ENCODE measurements at regions not wholly inside any gene's neighbourhood (a gene's known extent, or its start where the extent isn't known, plus 50 kb on each side); places are given as distances from the start of the nearest gene placed in this dataset.
"Not testable (repeated sequence)": the region's sequence is repeated elsewhere in the genome, so short reads cannot be mapped to it uniquely, and the experiment has no call there.

DNA sequence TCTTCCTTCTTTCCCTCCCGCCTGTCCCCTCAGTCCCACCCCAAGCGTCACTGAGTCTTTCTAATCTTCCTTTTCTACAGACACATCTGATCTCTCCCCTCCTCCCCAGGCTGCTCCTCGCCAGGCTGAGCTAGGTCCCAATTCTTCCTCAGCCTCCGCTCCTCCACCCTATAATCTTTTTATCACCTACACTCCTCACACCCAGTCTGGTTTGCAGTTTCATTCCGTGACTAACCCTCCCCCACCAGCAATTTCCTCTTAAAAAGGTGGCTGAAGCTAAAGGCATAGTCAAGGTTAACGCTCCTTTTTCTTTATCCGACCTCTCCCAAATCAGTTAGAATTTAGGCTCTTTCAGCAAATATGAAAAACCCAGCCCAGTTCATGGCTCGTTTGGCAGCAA is 325.8 kb downstream of the PCDH20 start:
- H3K4me1 Mint-ChIP-seq (ENCODE audit: low read depth); H3K27ac Mint-ChIP-seq; H3K36me3 Mint-ChIP-seq (ENCODE audit: low read depth); H3K27me3 Mint-ChIP-seq; H3K4me3 Mint-ChIP-seq; intact Hi-C loops (cut with micrococcal nuclease): not testable (repeated sequence)
- peaks cover 63% of the 10 kb centered on the region for H3K9me3 Mint-ChIP-seq

DNA sequence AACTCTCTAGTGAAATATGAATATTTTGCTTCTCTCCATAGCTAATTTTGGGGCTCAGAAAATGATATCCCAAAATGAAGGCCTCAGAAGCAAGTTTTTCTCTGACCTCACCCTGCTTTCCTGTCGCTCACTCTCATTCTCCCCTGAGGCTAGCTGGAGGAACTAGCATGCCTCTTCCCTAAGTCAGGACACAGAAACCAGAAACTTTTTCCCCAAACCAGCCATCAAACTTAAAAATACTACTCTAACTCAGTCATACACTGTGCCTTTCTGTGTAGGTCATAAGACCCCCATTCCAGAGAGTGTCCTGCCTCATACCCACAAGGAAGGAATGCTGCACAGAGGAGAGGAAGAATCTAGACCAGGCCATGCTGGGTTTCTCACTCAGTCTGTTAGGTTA is 329.6 kb downstream of the PCDH20 start:
- intact Hi-C loops (cut with micrococcal nuclease) = no loop called here
- H3K9me3 Mint-ChIP-seq = peaks cover 46% of the 10 kb centered on the region
- no peak overlapping the region for H3K4me3 Mint-ChIP-seq
- H3K27ac Mint-ChIP-seq = no peak overlapping the region
- no peaks in the 10 kb centered on the region for H3K27me3 Mint-ChIP-seq
- H3K36me3 Mint-ChIP-seq (ENCODE audit: low read depth) = no peaks in the 10 kb centered on the region
- H3K4me1 Mint-ChIP-seq (ENCODE audit: low read depth) = no peaks in the 10 kb centered on the region

- Mint-ChIP-seq H3K4me1 (ENCODE audit: low read depth) (no peaks in the 10 kb centered on the region), H3K27me3 (no peaks in the 10 kb centered on the region), H3K9me3 (peaks cover 45% of the 10 kb centered on the region), H3K36me3 (ENCODE audit: low read depth) (no peaks in the 10 kb centered on the region), H3K27ac (no peak overlapping the region), H3K4me3 (no peak overlapping the region)
- intact Hi-C loops (cut with micrococcal nuclease) = no loop called here
Observed at GRCh38 chr13:61084988-61085387, 330.7 kb downstream of the PCDH20 start.

DNA sequence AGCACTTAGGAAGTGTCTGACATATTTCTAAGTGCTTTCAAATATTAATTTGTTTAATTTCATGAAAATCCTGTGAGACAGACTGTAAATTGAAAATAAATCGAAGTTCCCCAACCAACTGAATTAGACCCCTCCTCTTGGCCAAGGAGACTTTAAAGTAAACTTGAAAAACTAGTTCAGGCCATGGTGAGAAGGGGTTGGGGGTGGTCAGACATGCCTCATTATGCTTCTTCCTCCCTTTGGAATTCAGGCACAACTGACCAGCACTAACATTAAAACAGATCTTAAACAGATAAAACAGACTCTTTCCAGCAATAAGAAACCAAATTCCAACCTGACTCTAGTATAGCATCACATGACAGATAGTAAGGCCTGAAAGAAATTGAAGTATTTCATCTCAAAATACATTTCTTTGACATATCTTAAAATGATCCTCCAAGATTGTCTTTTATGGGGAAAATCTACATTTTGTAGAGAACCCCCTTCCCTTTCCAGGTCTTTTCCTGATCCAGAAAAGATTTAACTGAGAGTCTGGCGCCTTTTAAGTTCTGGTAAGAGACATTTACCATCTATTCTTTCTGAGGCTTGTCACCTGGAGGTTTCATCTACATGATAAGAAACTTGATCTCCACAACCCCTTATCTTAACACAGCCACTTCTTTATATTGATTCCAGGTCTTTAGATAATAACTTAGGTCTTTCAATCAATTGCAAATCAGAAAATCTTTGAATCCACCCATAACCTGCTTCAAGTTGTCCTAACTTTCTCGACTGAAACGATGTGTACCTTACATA is 336.5 kb downstream of the PCDH20 start:
- intact Hi-C loops (cut with micrococcal nuclease) = no loop called here
- Mint-ChIP-seq H3K4me3 (no peak overlapping the region), H3K27ac (no peak overlapping the region), H3K9me3 (peaks cover 42% of the 10 kb centered on the region), H3K4me1 (ENCODE audit: low read depth) (no peaks in the 10 kb centered on the region), H3K27me3 (no peaks in the 10 kb centered on the region), H3K36me3 (ENCODE audit: low read depth) (no peaks in the 10 kb centered on the region)

- Mint-ChIP-seq H3K36me3 (ENCODE audit: low read depth) (no peaks in the 10 kb centered on the region), H3K9me3 (no peaks in the 10 kb centered on the region), H3K4me1 (ENCODE audit: low read depth) (no peaks in the 10 kb centered on the region), H3K27me3 (no peaks in the 10 kb centered on the region), H3K4me3 (no peak overlapping the region), H3K27ac (no peak overlapping the region)
- intact Hi-C loops (cut with micrococcal nuclease) = no loop called here
Observed at GRCh38 chr13:61052175-61052574, 363.5 kb downstream of the PCDH20 start.

DNA sequence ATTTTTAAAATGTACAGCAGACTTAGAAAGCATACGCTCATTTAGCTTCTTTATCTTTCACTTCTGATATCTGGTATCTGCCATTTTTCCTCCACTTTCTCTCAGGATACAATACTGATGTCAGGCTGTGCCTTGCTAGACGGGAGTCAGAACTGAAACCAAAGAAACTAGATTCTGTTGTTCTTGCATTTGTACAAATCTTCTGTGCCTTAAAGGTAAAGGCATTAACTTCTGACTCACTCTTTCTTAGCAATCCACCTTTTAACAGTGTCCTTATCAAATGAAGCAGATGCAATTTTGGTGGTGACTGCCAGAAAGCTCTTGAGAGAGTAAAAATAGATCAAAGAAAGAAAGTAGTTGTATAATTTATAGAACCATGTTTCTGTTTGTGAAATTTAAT is 370.4 kb downstream of the PCDH20 start:
- H3K36me3 Mint-ChIP-seq (ENCODE audit: low read depth) = no peaks in the 10 kb centered on the region

DNA sequence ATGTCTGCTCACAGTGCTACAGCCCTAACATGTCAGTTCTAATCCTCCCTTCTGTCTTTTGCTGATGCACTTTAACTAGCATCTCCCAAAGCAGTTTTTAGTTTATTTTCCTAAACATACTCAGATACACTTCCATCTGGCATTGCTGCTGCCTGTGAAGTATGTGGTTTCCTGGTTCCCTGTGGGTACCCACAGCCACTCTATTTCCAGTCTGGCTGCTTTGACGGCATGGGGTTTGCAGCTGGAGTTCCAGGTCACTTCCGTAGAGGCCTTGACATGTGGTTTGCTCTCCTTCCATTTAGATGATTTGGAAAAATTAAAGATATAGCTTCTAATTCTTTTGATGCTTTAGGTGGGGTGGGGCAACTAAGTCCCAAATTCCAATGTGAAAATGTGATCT is 375.5 kb downstream of the PCDH20 start:
- Mint-ChIP-seq H3K27ac (no peak overlapping the region), H3K9me3 (peaks cover 16% of the 10 kb centered on the region), H3K27me3 (no peaks in the 10 kb centered on the region), H3K36me3 (ENCODE audit: low read depth) (no peaks in the 10 kb centered on the region), H3K4me3 (no peak overlapping the region), H3K4me1 (ENCODE audit: low read depth) (no peaks in the 10 kb centered on the region)
- intact Hi-C loops (cut with micrococcal nuclease) = no loop called here

More for the DNA sequence above, 370.4 kb downstream of the PCDH20 start:
- no peaks in the 10 kb centered on the region for H3K27me3 Mint-ChIP-seq
- H3K4me3 Mint-ChIP-seq = no peak overlapping the region
- H3K27ac Mint-ChIP-seq = no peak overlapping the region
- H3K4me1 Mint-ChIP-seq (ENCODE audit: low read depth) = no peaks in the 10 kb centered on the region
- no peaks in the 10 kb centered on the region for H3K9me3 Mint-ChIP-seq
- intact Hi-C loops (cut with micrococcal nuclease) = no loop called here

- no peak overlapping the region for H3K27ac Mint-ChIP-seq
- no peak overlapping the region for H3K4me3 Mint-ChIP-seq
- H3K9me3 Mint-ChIP-seq = peaks cover 19% of the 10 kb centered on the region
- intact Hi-C loops (cut with micrococcal nuclease) = no loop called here
- no peaks in the 10 kb centered on the region for H3K36me3 Mint-ChIP-seq (ENCODE audit: low read depth)
- H3K27me3 Mint-ChIP-seq = no peaks in the 10 kb centered on the region
- H3K4me1 Mint-ChIP-seq (ENCODE audit: low read depth) = no peaks in the 10 kb centered on the region
Observed at GRCh38 chr13:61039302-61039701, 376.3 kb downstream of the PCDH20 start.

DNA sequence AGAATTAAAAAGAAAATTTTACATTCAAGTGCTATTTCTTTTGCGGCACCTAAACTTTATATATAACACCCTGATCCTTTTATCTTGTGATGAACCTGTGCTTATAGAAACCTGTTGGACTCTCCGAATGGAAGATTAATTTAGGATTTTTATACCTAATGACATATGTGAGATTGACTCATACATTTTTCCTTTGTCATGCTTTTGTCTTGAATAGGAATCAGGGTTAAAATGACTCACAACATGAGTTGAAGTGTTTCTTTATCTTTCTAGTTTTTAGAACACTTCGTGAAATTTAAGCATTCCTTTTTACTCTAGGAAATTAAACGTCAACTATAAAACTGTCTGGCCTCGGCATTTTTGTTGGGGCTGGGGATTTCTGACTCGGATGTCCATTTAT is 378.9 kb downstream of the PCDH20 start:
- H3K9me3 Mint-ChIP-seq = peaks cover 19% of the 10 kb centered on the region
- no peak overlapping the region for H3K27ac Mint-ChIP-seq
- H3K4me1 Mint-ChIP-seq (ENCODE audit: low read depth) = no peaks in the 10 kb centered on the region
- intact Hi-C loops (cut with micrococcal nuclease) = no loop called here
- H3K36me3 Mint-ChIP-seq (ENCODE audit: low read depth) = no peaks in the 10 kb centered on the region
- no peak overlapping the region for H3K4me3 Mint-ChIP-seq
- H3K27me3 Mint-ChIP-seq = no peaks in the 10 kb centered on the region

- no peak overlapping the region for H3K4me3 Mint-ChIP-seq
- H3K36me3 Mint-ChIP-seq (ENCODE audit: low read depth) = no peaks in the 10 kb centered on the region
- no peaks in the 10 kb centered on the region for H3K4me1 Mint-ChIP-seq (ENCODE audit: low read depth)
- no peaks in the 10 kb centered on the region for H3K27me3 Mint-ChIP-seq
- H3K9me3 Mint-ChIP-seq = peaks cover 22% of the 10 kb centered on the region
- intact Hi-C loops (cut with micrococcal nuclease) = no loop called here
- H3K27ac Mint-ChIP-seq = no peak overlapping the region
Observed at GRCh38 chr13:61030445-61030844, 385.2 kb downstream of the PCDH20 start.

GRCh38 chr13:61029064-61029463 is 386.6 kb downstream of the PCDH20 start:
- no peaks in the 10 kb centered on the region for H3K4me1 Mint-ChIP-seq (ENCODE audit: low read depth)
- H3K9me3 Mint-ChIP-seq = peaks cover 17% of the 10 kb centered on the region
- H3K27ac Mint-ChIP-seq = no peak overlapping the region
- intact Hi-C loops (cut with micrococcal nuclease) = no loop called here
- H3K4me3 Mint-ChIP-seq = no peak overlapping the region
- H3K27me3 Mint-ChIP-seq = no peaks in the 10 kb centered on the region
- H3K36me3 Mint-ChIP-seq (ENCODE audit: low read depth) = no peaks in the 10 kb centered on the region

GRCh38 chr13:61024046-61024445 is 391.6 kb downstream of the PCDH20 start:
- Mint-ChIP-seq H3K4me1 (ENCODE audit: low read depth) (no peaks in the 10 kb centered on the region), H3K27ac (no peak overlapping the region), H3K36me3 (ENCODE audit: low read depth) (no peaks in the 10 kb centered on the region), H3K9me3 (no peaks in the 10 kb centered on the region), H3K27me3 (no peaks in the 10 kb centered on the region), H3K4me3 (no peak overlapping the region)
- intact Hi-C loops (cut with micrococcal nuclease) = no loop called here

GRCh38 chr13:61021838-61022237 is 393.8 kb downstream of the PCDH20 start:
- H3K9me3 Mint-ChIP-seq = no peaks in the 10 kb centered on the region
- H3K4me3 Mint-ChIP-seq = no peak overlapping the region
- H3K27ac Mint-ChIP-seq = no peak overlapping the region
- no peaks in the 10 kb centered on the region for H3K4me1 Mint-ChIP-seq (ENCODE audit: low read depth)
- intact Hi-C loops (cut with micrococcal nuclease) = no loop called here
- no peaks in the 10 kb centered on the region for H3K36me3 Mint-ChIP-seq (ENCODE audit: low read depth)
- no peaks in the 10 kb centered on the region for H3K27me3 Mint-ChIP-seq

DNA sequence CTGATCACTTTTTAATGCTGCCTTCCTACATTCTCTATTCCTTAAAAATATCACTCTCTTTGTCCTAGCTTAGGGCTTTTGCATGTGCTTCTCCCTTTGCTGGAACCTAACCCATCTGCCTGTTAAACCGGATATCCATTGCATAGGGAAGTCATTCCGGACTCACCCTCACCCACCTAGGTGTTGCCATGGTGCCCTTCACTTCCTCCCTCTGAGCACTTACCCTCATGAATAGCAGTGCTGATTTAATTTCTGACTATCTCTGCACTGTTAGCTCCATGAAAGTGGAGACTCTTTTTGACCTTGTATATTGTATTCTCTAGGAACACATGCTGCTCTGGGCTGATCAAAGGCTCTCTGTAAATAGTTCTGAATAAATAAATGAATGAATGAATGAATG is 401.9 kb downstream of the PCDH20 start:
- Mint-ChIP-seq H3K27me3 (no peaks in the 10 kb centered on the region), H3K9me3 (peaks cover 23% of the 10 kb centered on the region), H3K4me3 (no peak overlapping the region), H3K36me3 (ENCODE audit: low read depth) (no peaks in the 10 kb centered on the region), H3K4me1 (ENCODE audit: low read depth) (no peaks in the 10 kb centered on the region), H3K27ac (no peak overlapping the region)
- intact Hi-C loops (cut with micrococcal nuclease) = no loop called here

- no peak overlapping the region for H3K27ac Mint-ChIP-seq
Observed at GRCh38 chr13:61010358-61010757, 405.3 kb downstream of the PCDH20 start.

More at GRCh38 chr13:61010358-61010757, 405.3 kb downstream of the PCDH20 start:
- no peaks in the 10 kb centered on the region for H3K4me1 Mint-ChIP-seq (ENCODE audit: low read depth)
- H3K4me3 Mint-ChIP-seq = no peak overlapping the region
- intact Hi-C loops (cut with micrococcal nuclease) = no loop called here
- no peaks in the 10 kb centered on the region for H3K36me3 Mint-ChIP-seq (ENCODE audit: low read depth)
- no peaks in the 10 kb centered on the region for H3K27me3 Mint-ChIP-seq
- peaks cover 58% of the 10 kb centered on the region for H3K9me3 Mint-ChIP-seq

All from dendritic cell treated with granulocyte-macrophage colony-stimulating factor and Interleukin-4, amounts not matched to agents 40 ng/mL and 50 ng/mL, for 4 days (primary cell).